Stimulated activated naive CD8-positive, alpha-beta T cell treated with anti-CD3 and anti-CD28 coated beads, Interleukin-15, Interleukin-2, amounts not matched to agents 100 U/mL and 50 U/mL, for 24 hours (primary cell): ENCODE measurements at regions not wholly inside any gene's neighbourhood (a gene's known extent, or its start where the extent isn't known, plus 50 kb on each side); places are given as distances from the start of the nearest gene placed in this dataset.
A peak's percentile ranks its signal among the peaks of the same experiment; 100 is the strongest.
"Not testable (repeated sequence)": the region's sequence is repeated elsewhere in the genome, so short reads cannot be mapped to it uniquely, and the experiment has no call there.

Source experiments
- ATAC-seq: fragments of 150-1000 bp; cut with Tn5 transposase; one replicate; pipeline ENCODE4 v1.10.0; 2021
- DNase-seq: peaks from one replicate; pipeline ENCODE4 v3.0.0; 2021

DNA sequence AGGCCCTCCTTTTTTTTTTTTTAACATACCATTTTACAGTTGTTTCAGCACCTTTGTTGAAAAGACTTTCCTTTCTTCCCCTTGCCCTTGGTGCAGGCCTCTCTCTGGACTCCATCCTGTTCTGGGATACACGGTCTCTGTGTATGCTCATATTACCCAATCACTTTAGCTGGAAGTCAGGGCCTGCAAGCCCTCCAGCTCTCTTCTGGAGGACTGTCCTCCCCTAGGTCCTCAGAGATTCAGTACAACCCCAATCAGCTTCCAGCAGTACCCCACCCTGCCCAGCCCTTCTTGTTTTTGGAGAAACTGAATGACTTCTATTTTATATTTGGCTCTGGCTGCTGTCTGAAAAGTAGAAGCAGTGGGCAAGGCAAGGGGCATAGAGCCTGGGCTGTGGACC is 270.8 kb downstream of the KLF13 start:
- DNase-seq, result no peak
- no peak for ATAC-seq

GRCh38 chr15:31598620-31599019 is 272.0 kb downstream of the KLF13 start:
- DNase-seq, result no peak

GRCh38 chr15:31605467-31605931 is 278.9 kb downstream of the KLF13 start:
- peak; percentile 15 for DNase-seq
- no peak for ATAC-seq

More at GRCh38 chr15:31598620-31599019, 272.0 kb downstream of the KLF13 start:
- ATAC-seq, result no peak

DNA sequence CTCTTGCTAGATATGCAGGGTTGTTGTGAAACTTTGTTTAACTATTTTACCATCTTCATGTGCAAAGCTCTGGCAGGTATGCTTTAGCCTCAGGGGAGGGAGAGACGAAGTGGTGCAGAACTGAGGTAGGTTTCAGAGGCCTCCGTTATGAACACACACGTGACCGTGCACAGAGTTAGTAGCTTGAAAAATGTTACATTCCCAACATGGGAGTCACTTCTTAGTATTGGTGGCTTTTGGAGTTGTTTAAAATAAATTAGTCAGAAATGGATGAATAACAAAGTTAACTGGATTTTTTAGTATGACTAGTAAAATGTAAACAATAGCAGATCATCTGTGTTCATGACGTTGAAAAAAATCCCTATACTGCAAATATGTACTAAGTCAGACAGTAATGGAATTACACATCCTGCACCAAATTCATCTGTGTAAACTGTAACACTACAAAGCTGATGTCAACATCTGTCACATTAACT is 279.6 kb downstream of the KLF13 start:
- DNase-seq (no peak), ATAC-seq (no peak)

DNA sequence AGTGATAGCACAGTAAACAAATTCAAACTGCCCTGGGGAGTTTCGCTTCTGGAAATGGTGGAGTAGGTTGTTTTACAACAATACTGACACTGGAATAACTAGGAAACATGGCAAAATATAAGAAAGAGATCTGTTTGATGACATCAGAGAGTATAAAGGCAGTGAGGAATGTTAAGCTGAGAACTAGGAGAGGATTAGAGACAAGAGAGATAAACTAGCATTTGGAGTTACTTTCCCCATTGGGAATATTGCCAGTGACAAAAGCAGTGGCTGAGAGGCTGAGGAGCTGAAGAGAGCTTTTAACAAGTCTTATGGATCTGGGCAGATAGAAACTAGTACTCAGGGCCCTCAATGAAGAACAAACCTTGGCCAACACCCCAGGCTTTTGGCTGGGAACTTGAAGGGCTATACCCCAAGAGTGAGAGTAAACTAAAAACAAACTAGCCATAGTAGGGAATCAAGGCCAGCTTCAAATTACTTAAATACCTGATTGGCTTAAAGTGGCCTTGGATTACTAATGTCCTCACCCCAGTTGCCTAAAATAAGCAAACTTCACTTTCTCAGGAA is 280.4 kb downstream of the KLF13 start:
- DNase-seq (no peak), ATAC-seq (no peak)

DNA sequence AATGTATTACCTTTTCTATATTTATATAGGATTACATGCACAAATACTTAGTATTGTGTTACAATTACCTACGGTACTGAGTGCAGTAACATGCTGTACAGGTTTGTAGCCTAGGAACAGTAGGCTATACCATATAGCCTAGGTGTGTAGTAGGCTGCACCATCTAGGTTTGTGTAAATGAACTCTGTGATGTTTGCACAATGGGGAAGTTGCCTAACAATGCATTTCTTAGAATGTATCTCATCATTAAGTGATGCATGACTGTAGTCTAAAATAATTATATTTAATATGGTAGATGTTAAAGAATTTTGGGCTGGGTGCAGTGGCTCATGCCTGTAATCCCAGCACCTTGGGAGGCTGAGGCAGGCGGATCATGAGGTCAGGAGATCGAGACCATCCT is 281.0 kb downstream of the KLF13 start:
- DNase-seq, result no peak

GRCh38 chr15:31609258-31609681 is 282.6 kb downstream of the KLF13 start:
- ATAC-seq (no peak), DNase-seq (no peak)

More for the DNA sequence above, 281.0 kb downstream of the KLF13 start:
- ATAC-seq, result no peak

DNA sequence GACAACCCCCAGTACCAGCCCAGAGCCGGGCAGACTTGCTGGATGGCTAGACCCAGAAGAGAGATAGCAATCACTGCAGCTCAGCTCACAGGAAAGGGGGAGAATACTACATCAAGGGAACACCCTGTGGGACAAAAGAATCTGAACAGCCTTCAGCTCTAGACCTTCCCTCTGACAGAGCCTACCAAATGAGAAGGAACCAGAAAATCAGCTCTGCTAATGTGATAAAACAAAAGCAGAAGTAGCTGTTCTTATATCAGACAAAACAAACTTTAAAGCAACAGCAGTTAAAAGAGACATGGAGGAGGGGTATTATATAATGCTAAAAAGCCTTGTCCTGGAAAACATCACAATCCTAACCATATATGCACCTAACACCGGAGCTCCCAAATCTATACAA is 283.3 kb downstream of the KLF13 start:
- ATAC-seq (no peak), DNase-seq (no peak)

GRCh38 chr15:31615643-31616415 is 289.2 kb downstream of the KLF13 start:
- ATAC-seq (no peak), DNase-seq (no peak)

GRCh38 chr15:31623297-31623696 is 296.7 kb downstream of the KLF13 start:
- ATAC-seq, DNase-seq: not testable (repeated sequence)

GRCh38 chr15:31624115-31624514 is 297.5 kb downstream of the KLF13 start:
- not testable (repeated sequence) for DNase-seq, ATAC-seq

DNA sequence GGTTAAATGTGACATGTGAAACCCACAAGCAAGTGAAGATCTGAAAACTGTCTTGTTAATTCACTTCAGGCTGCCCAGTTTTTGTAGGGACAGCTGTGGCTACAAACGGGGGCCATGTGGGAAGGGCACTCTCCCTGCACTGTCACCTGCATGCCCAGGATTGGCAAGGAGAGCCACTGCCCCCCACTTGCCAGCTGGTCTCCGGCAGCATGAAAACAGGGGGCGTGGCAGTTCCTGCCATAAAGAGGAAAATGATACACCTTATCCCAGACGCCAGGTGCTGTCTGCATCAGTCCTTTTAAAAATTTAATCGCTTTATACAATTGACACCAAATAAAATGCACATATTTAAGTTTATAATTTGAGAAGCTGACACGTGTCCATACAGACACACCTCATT is 309.1 kb downstream of the KLF13 start:
- ATAC-seq, DNase-seq: not testable (repeated sequence)

DNA sequence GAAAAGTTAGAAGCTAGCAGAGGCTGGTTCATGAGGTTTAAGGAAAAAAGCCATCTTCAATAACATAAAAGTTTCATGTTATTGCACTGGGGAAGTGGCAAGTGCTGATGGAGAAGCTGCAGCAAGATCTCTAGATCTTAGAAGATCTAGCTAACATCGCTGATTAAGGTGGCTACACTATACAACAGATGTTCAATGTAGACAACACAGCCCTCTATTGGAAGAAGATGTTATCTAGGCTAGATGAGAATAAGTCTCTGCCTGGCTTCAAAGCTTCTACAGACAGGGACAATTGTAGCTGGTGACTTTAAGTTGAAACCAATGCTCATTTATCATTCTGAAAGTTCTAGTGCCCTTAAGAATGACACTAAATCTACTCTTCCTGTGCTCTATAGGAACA is 310.3 kb downstream of the KLF13 start:
- DNase-seq, ATAC-seq: not testable (repeated sequence)

DNA sequence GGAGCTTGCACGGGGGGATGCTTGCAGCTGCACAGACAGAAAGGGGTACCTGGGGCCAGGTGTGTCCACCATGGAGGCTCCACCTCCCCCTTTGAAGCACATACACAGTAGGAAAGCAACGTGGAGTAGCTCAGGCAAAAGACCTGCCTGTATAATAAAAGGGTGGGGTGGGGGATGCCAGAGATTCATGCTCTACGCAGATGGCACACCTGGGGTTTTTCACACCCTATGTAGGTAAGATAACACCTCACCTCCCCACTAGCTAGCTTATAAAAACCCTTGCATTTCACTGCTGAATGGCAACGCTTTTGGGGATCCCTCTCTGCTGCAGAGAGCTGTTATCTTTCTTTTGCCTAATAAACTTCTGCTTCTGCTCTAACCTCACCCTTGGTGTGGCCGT is 317.3 kb downstream of the KLF13 start:
- DNase-seq, ATAC-seq: not testable (repeated sequence)

DNA sequence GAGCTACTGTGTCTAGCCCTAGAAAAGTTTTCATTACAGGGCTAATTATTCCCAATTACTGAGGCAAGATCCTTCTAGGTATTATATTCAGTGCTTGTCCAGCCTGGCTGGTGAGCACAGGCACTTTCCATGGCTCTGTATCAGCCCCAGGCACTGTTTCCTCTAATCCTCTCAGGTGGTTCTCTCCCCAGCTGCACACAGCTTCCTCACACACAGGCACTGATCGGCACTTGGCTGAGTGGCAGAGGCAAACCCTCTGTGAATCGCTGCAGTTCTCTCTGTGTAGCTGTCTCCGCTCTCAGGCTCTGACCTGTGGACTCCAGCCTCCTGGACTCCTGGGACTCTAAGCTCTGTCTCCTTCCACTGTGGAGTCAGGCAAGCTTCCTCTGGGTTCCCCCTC is 318.1 kb downstream of the KLF13 start:
- DNase-seq, ATAC-seq: not testable (repeated sequence)

DNA sequence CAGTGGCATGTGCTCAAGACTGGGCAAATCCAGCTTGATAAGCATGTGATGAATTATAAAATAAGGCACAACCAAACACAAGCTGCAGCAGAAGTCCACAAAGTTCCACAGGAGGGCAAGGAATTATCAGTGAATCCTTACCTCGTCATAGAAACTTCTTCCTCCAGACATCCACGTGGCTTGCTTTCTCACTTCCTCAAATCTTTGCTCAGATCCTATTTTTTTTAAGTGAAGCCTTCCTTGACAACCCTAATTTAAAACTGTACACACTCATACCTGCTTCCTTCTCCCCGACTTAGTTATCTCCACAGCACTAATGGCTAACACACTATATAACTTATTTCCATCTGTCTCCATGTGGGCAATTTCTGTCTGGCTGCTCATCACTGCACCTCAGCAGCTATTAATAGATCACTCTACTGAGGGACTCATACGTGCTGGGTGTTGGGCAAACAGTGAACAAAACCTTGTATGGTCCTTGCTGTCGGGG is 320.7 kb downstream of the KLF13 start:
- not testable (repeated sequence) for DNase-seq, ATAC-seq

DNA sequence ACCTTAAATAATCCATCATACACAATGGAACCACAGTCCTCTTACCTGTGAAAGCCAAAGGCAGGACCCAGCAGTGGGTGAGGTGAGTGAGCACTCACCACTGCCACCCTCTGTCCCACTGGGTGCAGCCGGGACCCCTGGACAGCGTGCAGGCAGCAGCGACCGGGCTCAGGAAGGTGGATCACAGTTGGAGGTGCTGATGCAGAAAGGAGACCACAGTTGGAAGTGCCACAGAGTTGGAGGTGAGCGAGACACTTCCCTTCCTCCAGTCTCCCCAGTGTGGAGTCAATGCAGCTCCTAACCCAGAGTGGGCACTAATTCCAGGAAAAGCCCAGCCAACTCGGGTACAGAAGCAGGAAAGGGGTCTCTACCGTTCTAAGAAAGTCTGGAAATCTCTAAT is 323.0 kb downstream of the KLF13 start:
- DNase-seq, ATAC-seq: not testable (repeated sequence)

GRCh38 chr15:31650055-31650701 is 323.5 kb downstream of the KLF13 start:
- ATAC-seq, result not testable (repeated sequence)
- DNase-seq, result peak; percentile 35

DNA sequence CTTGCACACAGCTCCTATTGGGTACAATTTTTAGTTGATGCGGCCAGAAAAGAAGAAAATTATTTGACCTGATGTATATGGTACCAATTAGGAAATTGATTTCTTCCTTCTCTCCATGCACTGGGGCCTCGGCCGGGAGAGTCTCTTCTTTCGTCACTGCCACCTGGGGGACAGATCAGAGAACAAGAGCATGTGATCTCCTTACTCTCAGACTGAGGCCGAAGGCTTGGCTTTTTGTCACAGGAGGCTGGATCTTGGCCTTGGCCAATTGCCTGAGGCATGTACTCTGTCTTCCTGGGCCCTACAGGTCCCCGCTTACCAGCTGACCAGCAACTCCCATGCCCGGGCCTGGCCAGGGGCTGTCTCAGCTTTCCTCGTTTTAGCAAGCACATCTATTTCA is 330.3 kb downstream of the KLF13 start:
- not testable (repeated sequence) for DNase-seq, ATAC-seq

DNA sequence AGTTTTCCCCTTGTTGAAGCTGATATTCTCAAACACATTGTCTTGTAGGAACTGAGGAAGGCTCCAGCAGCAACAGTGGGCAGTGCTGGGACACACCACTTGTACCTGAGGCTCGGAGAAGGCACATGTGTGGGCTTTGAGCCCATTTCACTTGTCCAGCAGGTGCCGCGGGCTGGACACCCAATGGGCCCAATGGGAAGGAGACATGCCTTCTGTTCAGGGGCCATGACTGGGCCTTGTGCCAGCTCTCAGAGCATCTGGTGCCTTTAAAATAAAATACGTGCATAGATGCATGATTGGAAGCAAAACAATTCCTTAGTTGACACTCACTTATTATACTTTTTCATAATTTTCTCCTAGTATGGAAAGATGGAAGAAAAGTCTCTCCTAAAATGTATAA is 334.2 kb downstream of the KLF13 start:
- DNase-seq (no peak), ATAC-seq (no peak)

- DNase-seq, ATAC-seq: not testable (repeated sequence)
These were observed 339.1 kb downstream of the KLF13 start for GRCh38 chr15:31665732-31666131.

GRCh38 chr15:31669158-31669908 is 342.7 kb downstream of the KLF13 start:
- DNase-seq, ATAC-seq: not testable (repeated sequence)
